Neural crest cell (in vitro differentiated cells): ENCODE measurements at regions not wholly inside any gene's neighbourhood (a gene's known extent, or its start where the extent isn't known, plus 50 kb on each side); places are given as distances from the start of the nearest gene placed in this dataset.

Source experiments
- DNase-seq: peaks from one replicate; pipeline ENCODE4 v3.0.0; 2021; ENCODE audit warnings: low read depth, mixed read lengths, low spot score
- H3K27ac Mint-ChIP-seq: one replicate; pipeline ENCODE4 v1.8.0; 2021; ENCODE audit warnings: mild to moderate bottlenecking, mixed read lengths; ENCODE audit not compliant: unreplicated experiment
- H3K27me3 Mint-ChIP-seq: 2 replicates; pipeline ENCODE4 v1.8.0; 2021; ENCODE audit warnings: low read depth, mild to moderate bottlenecking, mixed read lengths
- H3K36me3 Mint-ChIP-seq: 2 replicates; pipeline ENCODE4 v1.8.0; 2021; ENCODE audit warnings: low read depth, mild to moderate bottlenecking, mixed read lengths
- H3K4me1 Mint-ChIP-seq: 2 replicates; pipeline ENCODE4 v1.8.0; 2021; ENCODE audit warnings: mixed read lengths
- H3K4me3 Mint-ChIP-seq: one replicate; pipeline ENCODE4 v1.8.0; 2021; ENCODE audit warnings: mild to moderate bottlenecking, mixed read lengths
- H3K9me3 Mint-ChIP-seq: 2 replicates; pipeline ENCODE4 v1.8.0; 2021; ENCODE audit warnings: mixed read lengths
- TF ChIP-seq, protein P1 (sequence below): fragments of 200-600 bp; sonication (generic); conservative IDR thresholded peaks from 2 replicates; pipeline ENCODE4 v1.5.0; 2021; ENCODE audit warnings: antibody characterized with exemption, mild to moderate bottlenecking

DNA sequence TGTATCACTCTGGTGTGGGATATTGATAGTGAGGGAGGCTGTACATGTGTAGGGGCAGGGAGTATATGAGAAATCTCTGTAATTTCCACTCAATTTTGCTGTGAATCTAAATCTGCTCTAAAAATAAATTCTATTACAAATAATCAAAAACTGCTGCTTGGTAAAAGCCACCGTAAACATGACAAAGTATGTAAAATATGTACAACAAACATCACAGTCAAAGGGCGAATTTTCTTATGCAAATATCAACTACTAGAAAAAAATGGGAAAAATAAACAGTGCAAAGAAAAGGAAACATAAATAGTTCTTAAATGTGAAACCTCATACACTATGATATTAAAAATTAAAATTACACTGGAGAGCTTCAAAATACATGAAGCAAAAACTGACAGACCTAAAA lies 105.1 kb upstream of the DCLK2 start:
- Mint-ChIP-seq H3K27ac (no peak overlapping the region), H3K9me3 (no peaks in the 10 kb centered on the region), H3K4me1 (no peaks in the 10 kb centered on the region), H3K4me3 (no peak overlapping the region), H3K36me3 (no peaks in the 10 kb centered on the region), H3K27me3 (no peaks in the 10 kb centered on the region)
- DNase-seq = no peak
- TF ChIP-seq, protein P1, sequence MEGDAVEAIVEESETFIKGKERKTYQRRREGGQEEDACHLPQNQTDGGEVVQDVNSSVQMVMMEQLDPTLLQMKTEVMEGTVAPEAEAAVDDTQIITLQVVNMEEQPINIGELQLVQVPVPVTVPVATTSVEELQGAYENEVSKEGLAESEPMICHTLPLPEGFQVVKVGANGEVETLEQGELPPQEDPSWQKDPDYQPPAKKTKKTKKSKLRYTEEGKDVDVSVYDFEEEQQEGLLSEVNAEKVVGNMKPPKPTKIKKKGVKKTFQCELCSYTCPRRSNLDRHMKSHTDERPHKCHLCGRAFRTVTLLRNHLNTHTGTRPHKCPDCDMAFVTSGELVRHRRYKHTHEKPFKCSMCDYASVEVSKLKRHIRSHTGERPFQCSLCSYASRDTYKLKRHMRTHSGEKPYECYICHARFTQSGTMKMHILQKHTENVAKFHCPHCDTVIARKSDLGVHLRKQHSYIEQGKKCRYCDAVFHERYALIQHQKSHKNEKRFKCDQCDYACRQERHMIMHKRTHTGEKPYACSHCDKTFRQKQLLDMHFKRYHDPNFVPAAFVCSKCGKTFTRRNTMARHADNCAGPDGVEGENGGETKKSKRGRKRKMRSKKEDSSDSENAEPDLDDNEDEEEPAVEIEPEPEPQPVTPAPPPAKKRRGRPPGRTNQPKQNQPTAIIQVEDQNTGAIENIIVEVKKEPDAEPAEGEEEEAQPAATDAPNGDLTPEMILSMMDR = no peak

DNA sequence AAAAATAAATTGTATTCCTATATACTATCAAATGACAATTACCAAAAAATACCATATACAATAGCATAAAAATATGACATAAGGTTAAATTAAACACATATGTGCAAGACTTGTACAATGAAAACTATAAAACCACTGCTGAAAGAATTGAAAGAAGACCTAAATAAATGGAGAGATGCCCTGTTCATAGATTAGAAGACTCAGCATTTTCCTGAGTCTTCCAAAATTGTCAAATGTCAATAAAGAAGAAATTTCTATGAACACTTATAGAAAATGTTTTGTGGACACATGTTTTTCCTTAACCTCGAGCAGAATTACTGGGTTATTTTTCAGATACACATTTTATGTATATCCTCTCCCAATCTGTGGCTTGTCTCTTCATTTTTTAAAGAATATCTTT lies 103.1 kb upstream of the DCLK2 start:
- TF ChIP-seq, protein P1 = no peak
- H3K4me1 Mint-ChIP-seq = no peaks in the 10 kb centered on the region
- DNase-seq = no peak
- H3K36me3 Mint-ChIP-seq = no peaks in the 10 kb centered on the region
- H3K27me3 Mint-ChIP-seq = no peaks in the 10 kb centered on the region
- no peak overlapping the region for H3K27ac Mint-ChIP-seq
- no peak overlapping the region for H3K4me3 Mint-ChIP-seq
- no peaks in the 10 kb centered on the region for H3K9me3 Mint-ChIP-seq

DNA sequence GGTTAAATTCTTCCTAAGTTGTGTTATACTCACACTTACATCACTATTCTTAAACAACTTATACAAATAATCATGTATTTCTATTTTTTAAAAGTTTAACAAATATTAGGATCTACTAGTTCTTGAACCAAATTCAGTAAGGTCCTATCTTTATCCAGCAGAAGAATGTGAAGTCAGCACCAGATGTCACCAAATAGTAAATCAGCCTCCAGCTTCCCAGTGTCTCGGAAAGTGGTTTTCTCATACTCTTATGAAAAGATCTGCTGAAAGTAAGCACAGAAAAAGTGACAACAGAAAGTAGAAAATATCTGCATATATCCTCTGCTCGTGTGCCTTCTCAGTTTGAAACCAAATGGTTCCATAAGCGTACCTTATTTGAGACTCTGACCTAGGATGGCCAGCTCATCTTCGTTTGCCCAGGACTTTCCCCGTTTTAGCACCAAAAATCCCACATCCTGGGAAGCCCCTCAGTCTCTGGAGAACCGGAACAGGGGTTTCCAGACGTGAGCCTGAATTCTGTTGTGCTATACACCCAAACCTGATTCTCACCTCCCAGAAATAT lies 98.0 kb upstream of the DCLK2 start:
- H3K27ac Mint-ChIP-seq = no peak overlapping the region
- H3K27me3 Mint-ChIP-seq = no peaks in the 10 kb centered on the region
- DNase-seq = no peak
- TF ChIP-seq, protein P1 = no peak
- peaks cover 9% of the 10 kb centered on the region for H3K4me1 Mint-ChIP-seq
- H3K4me3 Mint-ChIP-seq = no peak overlapping the region
- no peaks in the 10 kb centered on the region for H3K36me3 Mint-ChIP-seq
- H3K9me3 Mint-ChIP-seq = no peaks in the 10 kb centered on the region

- Mint-ChIP-seq H3K36me3 (no peaks in the 10 kb centered on the region), H3K27ac (no peak overlapping the region), H3K4me1 (peaks cover 9% of the 10 kb centered on the region), H3K4me3 (no peak overlapping the region), H3K9me3 (no peaks in the 10 kb centered on the region), H3K27me3 (no peaks in the 10 kb centered on the region)
- DNase-seq = peak; percentile 62
- TF ChIP-seq, protein P1 = peak; percentile 83
Measured at GRCh38 chr4:149980941-149981340, 97.3 kb upstream of the DCLK2 start.

DNA sequence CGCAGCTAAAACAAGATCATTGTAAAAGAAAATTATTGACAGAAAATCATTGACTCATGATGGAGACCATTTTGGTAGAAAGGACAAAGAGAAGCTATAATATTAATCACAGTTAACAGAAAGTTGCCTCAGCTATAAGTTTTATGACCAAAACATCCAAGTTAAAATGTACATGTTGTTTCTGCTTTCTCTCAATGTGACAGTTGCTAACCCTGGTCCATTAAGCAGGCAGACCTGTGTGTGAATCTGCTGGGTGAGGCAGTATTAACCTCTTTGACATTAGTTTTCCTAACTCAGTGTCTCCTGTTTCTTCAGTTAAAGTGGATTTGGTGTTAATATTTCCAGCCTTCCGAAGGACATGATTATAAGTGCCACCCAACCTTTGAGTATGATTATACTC lies 94.8 kb upstream of the DCLK2 start:
- no peak overlapping the region for H3K4me3 Mint-ChIP-seq

More for the DNA sequence above, 94.8 kb upstream of the DCLK2 start:
- H3K4me1 Mint-ChIP-seq = peaks cover 26% of the 10 kb centered on the region
- no peak for DNase-seq
- no peaks in the 10 kb centered on the region for H3K27me3 Mint-ChIP-seq
- no peak overlapping the region for H3K27ac Mint-ChIP-seq
- TF ChIP-seq, protein P1 = no peak
- H3K9me3 Mint-ChIP-seq = no peaks in the 10 kb centered on the region
- H3K36me3 Mint-ChIP-seq = no peaks in the 10 kb centered on the region
